ENCODE measurements at regions not wholly inside any gene's neighbourhood (a gene's known extent, or its start where the extent isn't known, plus 50 kb on each side); places are given as distances from the start of the nearest gene placed in this dataset.
"Not testable (repeated sequence)": the region's sequence is repeated elsewhere in the genome, so short reads cannot be mapped to it uniquely, and the experiment has no call there.

GRCh38 chr1:146630302-146630701 lies 307.8 kb upstream of the NBPF12 start:
- DNase-seq = not testable (repeated sequence)

GRCh38 chr1:146618582-146618981 lies 319.5 kb upstream of the NBPF12 start:
- DNase-seq = not testable (repeated sequence)

GRCh38 chr1:146604681-146605080 lies 333.4 kb upstream of the NBPF12 start:
- DNase-seq = not testable (repeated sequence)

- not testable (repeated sequence) for DNase-seq
These were observed 337.3 kb upstream of the NBPF12 start for GRCh38 chr1:146600720-146601307.

GRCh38 chr1:146599906-146600305 lies 338.2 kb upstream of the NBPF12 start:
- DNase-seq = not testable (repeated sequence)

GRCh38 chr1:146581229-146581628 lies 352.4 kb upstream of the NOTCH2NLA start:
- DNase-seq = not testable (repeated sequence)

- not testable (repeated sequence) for DNase-seq
These were observed 338.7 kb upstream of the NOTCH2NLA start for GRCh38 chr1:146567541-146567940.

- DNase-seq = not testable (repeated sequence)
These were observed 329.2 kb upstream of the NOTCH2NLA start for GRCh38 chr1:146558032-146558431.

- not testable (repeated sequence) for DNase-seq
These were observed 327.6 kb upstream of the NOTCH2NLA start for GRCh38 chr1:146556405-146556804.

GRCh38 chr1:146552414-146552813 lies 323.6 kb upstream of the NOTCH2NLA start:
- not testable (repeated sequence) for DNase-seq

- DNase-seq = not testable (repeated sequence)
These were observed 319.9 kb upstream of the NOTCH2NLA start for GRCh38 chr1:146548684-146549083.

- not testable (repeated sequence) for DNase-seq
These were observed 317.4 kb upstream of the NOTCH2NLA start for GRCh38 chr1:146546189-146546588.

GRCh38 chr1:146537775-146538373 lies 309.1 kb upstream of the NOTCH2NLA start:
- DNase-seq = not testable (repeated sequence)

GRCh38 chr1:146536028-146536427 lies 307.2 kb upstream of the NOTCH2NLA start:
- not testable (repeated sequence) for DNase-seq

- DNase-seq = not testable (repeated sequence)
These were observed 306.8 kb upstream of the NOTCH2NLA start for GRCh38 chr1:146535575-146535974.

GRCh38 chr1:146530958-146531357 lies 302.1 kb upstream of the NOTCH2NLA start:
- DNase-seq = not testable (repeated sequence)

GRCh38 chr1:146522812-146523211 lies 294.0 kb upstream of the NOTCH2NLA start:
- not testable (repeated sequence) for DNase-seq

- DNase-seq = not testable (repeated sequence)
These were observed 293.5 kb upstream of the NOTCH2NLA start for GRCh38 chr1:146522345-146522744.

- DNase-seq = not testable (repeated sequence)
These were observed 293.0 kb upstream of the NOTCH2NLA start for GRCh38 chr1:146521804-146522203.

- DNase-seq = not testable (repeated sequence)
These were observed 284.9 kb upstream of the NOTCH2NLA start for GRCh38 chr1:146513754-146514153.

- DNase-seq = not testable (repeated sequence)
These were observed 282.4 kb upstream of the NOTCH2NLA start for GRCh38 chr1:146511047-146511777.

GRCh38 chr1:146510248-146510983 lies 281.6 kb upstream of the NOTCH2NLA start:
- DNase-seq = not testable (repeated sequence)

GRCh38 chr1:146504121-146504520 lies 275.3 kb upstream of the NOTCH2NLA start:
- not testable (repeated sequence) for DNase-seq
